HG02642 (cell line): ENCODE measurements at regions not wholly inside any gene's neighbourhood (a gene's known extent, or its start where the extent isn't known, plus 50 kb on each side); places are given as distances from the start of the nearest gene placed in this dataset.
"Not testable (repeated sequence)": the region's sequence is repeated elsewhere in the genome, so short reads cannot be mapped to it uniquely, and the experiment has no call there.

Experiments
- ATAC-seq: cut with Tn5 transposase; IDR thresholded peaks from one replicate; pipeline ENCODE4 v1.9.1; 2021; ENCODE audit warnings: mild to moderate bottlenecking; ENCODE audit not compliant: unreplicated experiment, poor library complexity

GRCh38 chr1:188689542-188689941 is 1788.1 kb downstream of the BRINP3 start:
- no peak for ATAC-seq

- no peak for ATAC-seq
These were observed 1777.5 kb downstream of the BRINP3 start for GRCh38 chr1:188700116-188700515.

- ATAC-seq = no peak
These were observed 1770.9 kb downstream of the BRINP3 start for GRCh38 chr1:188706742-188707141.

GRCh38 chr1:188708795-188709535 is 1768.7 kb downstream of the BRINP3 start:
- no peak for ATAC-seq

GRCh38 chr1:188715566-188715965 is 1762.1 kb downstream of the BRINP3 start:
- no peak for ATAC-seq

- ATAC-seq = no peak
These were observed 1757.9 kb downstream of the BRINP3 start for GRCh38 chr1:188719735-188720134.

GRCh38 chr1:188723332-188724020 is 1754.2 kb downstream of the BRINP3 start:
- no peak for ATAC-seq

- ATAC-seq = no peak
These were observed 1748.6 kb downstream of the BRINP3 start for GRCh38 chr1:188729039-188729438.

- ATAC-seq = no peak
These were observed 1742.1 kb downstream of the BRINP3 start for GRCh38 chr1:188735567-188735966.

GRCh38 chr1:188749275-188749674 is 1728.4 kb downstream of the BRINP3 start:
- not testable (repeated sequence) for ATAC-seq

GRCh38 chr1:188752027-188752426 is 1725.6 kb downstream of the BRINP3 start:
- not testable (repeated sequence) for ATAC-seq

- not testable (repeated sequence) for ATAC-seq
These were observed 1719.9 kb downstream of the BRINP3 start for GRCh38 chr1:188757747-188758146.

GRCh38 chr1:188761226-188761625 is 1716.4 kb downstream of the BRINP3 start:
- no peak for ATAC-seq

- no peak for ATAC-seq
These were observed 1715.4 kb downstream of the BRINP3 start for GRCh38 chr1:188762166-188762743.

- no peak for ATAC-seq
These were observed 1714.1 kb downstream of the BRINP3 start for GRCh38 chr1:188763541-188763940.

- ATAC-seq = no peak
These were observed 1708.5 kb downstream of the BRINP3 start for GRCh38 chr1:188769181-188769580.

- ATAC-seq = no peak
These were observed 1707.7 kb downstream of the BRINP3 start for GRCh38 chr1:188769936-188770335.

- no peak for ATAC-seq
These were observed 1699.1 kb downstream of the BRINP3 start for GRCh38 chr1:188778578-188778977.

- peak; percentile 100 for ATAC-seq
These were observed 1695.3 kb downstream of the BRINP3 start for GRCh38 chr1:188782220-188782841.

- no peak for ATAC-seq
These were observed 1682.7 kb downstream of the BRINP3 start for GRCh38 chr1:188794969-188795368.

GRCh38 chr1:188812153-188812552 is 1665.5 kb downstream of the BRINP3 start:
- ATAC-seq = not testable (repeated sequence)
